HEK293T (cell line): ENCODE measurements at regions not wholly inside any gene's neighbourhood (a gene's known extent, or its start where the extent isn't known, plus 50 kb on each side); places are given as distances from the start of the nearest gene placed in this dataset.

ENCODE experiments used
- CTCF ChIA-PET: fragments of 350-600 bp; formaldehyde crosslinking; extraction: SDS; loops from one replicate; lab custom pipeline; 2021; ENCODE audit warnings: antibody characterized with exemption, inconsistent platforms; lab: Yijun Ruan, JAX
- POLR2A ChIA-PET: fragments of 350-600 bp; formaldehyde crosslinking; extraction: SDS; loops from one replicate; lab custom pipeline; 2020; ENCODE audit warnings: antibody characterized with exemption, inconsistent platforms; lab: Yijun Ruan, JAX
- DNase-seq: peaks from one replicate; pipeline ENCODE4 v3.0.0; 2012; ENCODE audit warnings: mixed read lengths; ENCODE audit errors: extremely low spot score
- ARNT ChIP-seq: fragments of 450-650 bp; IDR thresholded peaks from 2 replicates; pipeline ENCODE4 v1.6.1; 2017; ENCODE audit warnings: mild to moderate bottlenecking
- BHLHE40 ChIP-seq: fragments of 450-650 bp; IDR thresholded peaks from 2 replicates; pipeline ENCODE4 v1.6.1; 2016; ENCODE audit warnings: mild to moderate bottlenecking, moderate library complexity, borderline replicate concordance
- CTBP1 ChIP-seq: fragments of 450-650 bp; IDR thresholded peaks from 2 replicates; pipeline ENCODE4 v1.6.1; 2016; ENCODE audit warnings: borderline replicate concordance
- ELF4 ChIP-seq: fragments of 450-650 bp; IDR thresholded peaks from 2 replicates; pipeline ENCODE4 v1.6.1; 2017; ENCODE audit warnings: antibody characterized with exemption
- FOXA1 ChIP-seq: fragments of 450-650 bp; IDR thresholded peaks from 2 replicates; pipeline ENCODE4 v1.6.1; 2016; ENCODE audit warnings: mild to moderate bottlenecking
- FOXK2 ChIP-seq: fragments of 450-650 bp; IDR thresholded peaks from 2 replicates; pipeline ENCODE4 v1.6.1; 2016; ENCODE audit warnings: mild to moderate bottlenecking
- FOXM1 ChIP-seq: fragments of 450-650 bp; IDR thresholded peaks from 2 replicates; pipeline ENCODE4 v1.6.1; 2017; ENCODE audit warnings: mild to moderate bottlenecking, borderline replicate concordance
- HDGF ChIP-seq: fragments of 450-650 bp; IDR thresholded peaks from 2 replicates; pipeline ENCODE4 v1.6.1; 2017; ENCODE audit warnings: antibody characterized with exemption, borderline replicate concordance
- L3MBTL2 ChIP-seq: fragments of 450-650 bp; conservative IDR thresholded peaks from 2 replicates; pipeline ENCODE4 v1.6.1; 2016; ENCODE audit warnings: mild to moderate bottlenecking
- LEF1 ChIP-seq: fragments of 450-650 bp; IDR thresholded peaks from 2 replicates; pipeline ENCODE4 v1.6.1; 2017; ENCODE audit warnings: mild to moderate bottlenecking, borderline replicate concordance
- NFRKB ChIP-seq: fragments of 450-650 bp; IDR thresholded peaks from 2 replicates; pipeline ENCODE4 v1.6.1; 2016; ENCODE audit warnings: mild to moderate bottlenecking, moderate library complexity
- SP1 ChIP-seq: fragments of 450-650 bp; IDR thresholded peaks from 2 replicates; pipeline ENCODE4 v1.6.1; 2017
- SUZ12 ChIP-seq: fragments of 450-650 bp; IDR thresholded peaks from 2 replicates; pipeline ENCODE4 v1.6.1; 2016; ENCODE audit warnings: mild to moderate bottlenecking
- TARDBP ChIP-seq: fragments of 450-650 bp; IDR thresholded peaks from 2 replicates; pipeline ENCODE4 v1.6.1; 2016
- ZNF384 ChIP-seq: fragments of 450-650 bp; IDR thresholded peaks from 2 replicates; pipeline ENCODE4 v1.6.1; 2016
- TF ChIP-seq, protein P1 (sequence below): fragments of 450-650 bp; IDR thresholded peaks from 2 replicates; pipeline ENCODE4 v1.6.1; 2016

- DNase-seq: no peak
- TF ChIP-seq FOXA1: no peak
- TF ChIP-seq SUZ12: no peak
- TF ChIP-seq HDGF: no peak
- no peak for TF ChIP-seq NFRKB
- TF ChIP-seq FOXM1: no peak
- no peak for TF ChIP-seq ZNF384
- no peak for TF ChIP-seq SP1
- no peak for TF ChIP-seq BHLHE40
- TF ChIP-seq ELF4: no peak
- no peak for TF ChIP-seq CTBP1
- ChIA-PET CTCF (interaction anchor here (0.5 kb wide), 1 partner anchor 45 kb away, joined by 3 read pairs; no protein-coding TSS in a partner anchor), POLR2A (no interaction called here)
Observed at GRCh38 chr6:134477991-134478635, 160.2 kb upstream of the SGK1 start.

GRCh38 chr6:134474955-134475354, 157.0 kb upstream of the SGK1 start:
- DNase-seq: no peak
- POLR2A ChIA-PET: no interaction called here
- TF ChIP-seq BHLHE40 (no peak), HDGF (no peak), L3MBTL2 (no peak), CTBP1 (no peak), FOXM1 (no peak), ZNF384 (no peak), NFRKB (no peak), SUZ12 (no peak), ELF4 (no peak), LEF1 (no peak), SP1 (no peak), FOXK2 (no peak), FOXA1 (no peak)
- TF ChIP-seq, protein P1, sequence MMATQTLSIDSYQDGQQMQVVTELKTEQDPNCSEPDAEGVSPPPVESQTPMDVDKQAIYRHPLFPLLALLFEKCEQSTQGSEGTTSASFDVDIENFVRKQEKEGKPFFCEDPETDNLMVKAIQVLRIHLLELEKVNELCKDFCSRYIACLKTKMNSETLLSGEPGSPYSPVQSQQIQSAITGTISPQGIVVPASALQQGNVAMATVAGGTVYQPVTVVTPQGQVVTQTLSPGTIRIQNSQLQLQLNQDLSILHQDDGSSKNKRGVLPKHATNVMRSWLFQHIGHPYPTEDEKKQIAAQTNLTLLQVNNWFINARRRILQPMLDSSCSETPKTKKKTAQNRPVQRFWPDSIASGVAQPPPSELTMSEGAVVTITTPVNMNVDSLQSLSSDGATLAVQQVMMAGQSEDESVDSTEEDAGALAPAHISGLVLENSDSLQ: no peak
- CTCF ChIA-PET: no interaction called here

DNA sequence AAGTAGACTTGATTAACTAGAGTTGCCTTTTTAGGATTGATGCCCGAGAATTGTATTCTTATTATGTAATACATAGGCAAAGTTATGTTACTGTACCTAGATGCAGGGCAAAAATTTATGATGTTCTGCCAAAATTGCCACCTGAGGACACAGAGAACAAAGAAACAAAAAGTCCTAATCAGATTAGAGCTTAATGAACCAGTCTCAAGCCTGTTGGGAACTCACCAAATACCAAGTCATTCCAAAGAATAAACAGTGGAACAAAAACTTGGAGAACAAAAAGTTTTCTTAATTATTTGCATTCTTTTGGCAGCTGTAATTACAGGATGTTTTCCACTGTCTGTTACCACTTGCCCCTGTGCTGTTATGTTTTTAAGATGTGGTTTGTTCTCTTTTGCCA, 154.7 kb upstream of the SGK1 start:
- no peak for DNase-seq
- ChIA-PET POLR2A (no interaction called here), CTCF (no interaction called here)
- TF ChIP-seq, protein P1: no peak

DNA sequence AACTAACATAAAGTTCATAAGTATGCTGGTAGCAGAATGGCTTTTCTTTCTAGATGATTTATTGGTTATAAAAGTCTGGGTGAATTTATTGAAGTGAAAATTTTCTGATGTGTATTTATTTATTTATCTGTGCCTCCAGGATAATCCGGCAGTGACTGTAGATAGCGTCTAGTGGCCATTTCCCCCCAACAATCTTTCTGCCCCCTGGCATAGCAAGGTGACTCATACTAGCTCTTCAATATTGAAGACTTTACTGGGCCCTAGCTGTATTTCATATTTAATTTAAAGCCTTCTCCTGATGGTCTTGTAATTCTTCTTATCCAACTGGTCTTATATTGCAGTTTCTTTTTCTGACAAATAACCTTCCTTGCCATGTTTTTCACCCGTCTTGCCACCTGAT, 154.1 kb upstream of the SGK1 start:
- no peak for TF ChIP-seq FOXK2
- TF ChIP-seq, protein P1: peak; percentile 38; the same call in 1 of the 2 replicates
- ChIA-PET CTCF (no interaction called here), POLR2A (no interaction called here)
- no peak for DNase-seq

DNA sequence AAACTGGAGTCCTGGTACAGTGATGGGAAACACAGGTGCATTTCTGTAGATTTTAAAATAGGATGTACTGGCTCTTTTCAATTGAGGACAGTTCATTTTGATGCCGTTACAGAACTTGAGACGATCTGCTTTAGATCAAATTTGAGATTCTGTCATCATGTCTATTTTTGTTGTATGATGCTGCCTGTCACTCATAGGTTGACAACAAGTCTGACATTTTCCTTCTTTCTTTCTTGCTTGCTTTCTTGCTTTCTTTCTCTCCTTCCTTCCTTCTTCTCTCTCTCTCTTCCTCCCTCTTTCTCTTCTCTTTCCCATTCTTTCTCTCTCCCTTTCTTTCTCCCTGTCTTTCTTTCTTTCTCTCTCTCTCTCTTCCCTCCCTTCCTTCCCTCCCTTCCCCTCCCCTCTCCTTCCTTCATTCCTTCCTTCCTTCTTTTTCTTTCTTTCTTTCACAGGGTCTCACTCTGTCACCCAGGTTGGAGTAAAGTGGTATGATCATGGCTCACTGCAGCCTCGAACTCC, 152.6 kb upstream of the SGK1 start:
- TF ChIP-seq, protein P1: peak; percentile 82
- no peak for TF ChIP-seq CTBP1
- no peak for TF ChIP-seq FOXA1
- no peak for TF ChIP-seq BHLHE40
- no peak for TF ChIP-seq FOXK2
- no peak for TF ChIP-seq FOXM1
- no peak for TF ChIP-seq ELF4
- no peak for TF ChIP-seq SUZ12
- POLR2A ChIA-PET: no interaction called here
- CTCF ChIA-PET: no interaction called here
- no peak for DNase-seq

DNA sequence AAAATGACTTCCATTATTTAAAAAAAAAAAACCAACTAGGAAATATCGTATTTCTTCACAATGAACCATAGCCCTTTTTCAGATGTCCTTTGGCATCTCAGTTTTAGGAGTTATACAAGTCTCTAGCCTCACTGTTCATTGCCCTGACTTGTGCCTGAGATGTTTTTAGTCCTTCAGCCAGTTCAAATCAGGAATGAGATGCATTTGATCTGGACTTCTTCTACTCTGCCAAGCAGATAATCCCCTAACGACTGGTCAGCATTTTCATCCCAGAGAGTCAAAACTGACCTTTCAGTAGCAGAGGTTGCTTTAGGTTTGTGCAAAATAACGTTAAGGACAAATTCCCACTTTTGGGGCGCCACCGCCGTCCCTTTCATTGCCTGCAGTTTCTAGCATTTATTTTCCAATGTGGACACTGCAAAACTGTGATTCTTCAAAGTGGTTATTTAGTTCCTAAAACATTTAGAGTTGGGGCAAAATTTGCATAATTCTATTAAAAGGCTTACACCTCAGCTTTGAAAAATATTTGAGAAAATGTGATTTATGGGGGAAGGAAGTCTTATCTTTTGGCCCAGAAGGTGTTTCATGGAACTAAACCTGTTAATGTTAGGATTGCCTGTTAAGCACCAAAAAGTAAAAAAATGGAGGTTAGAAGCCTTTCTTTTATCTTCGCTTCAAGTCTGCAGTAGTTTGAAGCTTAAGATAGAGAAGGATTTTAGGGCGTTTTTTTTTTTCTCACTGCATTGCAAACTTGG, 152.0 kb upstream of the SGK1 start:
- DNase-seq: no peak
- TF ChIP-seq FOXK2 (no peak), BHLHE40 (no peak), CTBP1 (no peak), L3MBTL2 (no peak), HDGF (no peak), TARDBP (no peak), ELF4 (no peak), NFRKB (no peak), SUZ12 (no peak), ARNT (no peak), FOXA1 (no peak), SP1 (no peak), LEF1 (no peak), ZNF384 (no peak)
- TF ChIP-seq, protein P1: no peak
- ChIA-PET CTCF (no interaction called here), POLR2A (no interaction called here)
